ENCODE measurements at regions not wholly inside any gene's neighbourhood (a gene's known extent, or its start where the extent isn't known, plus 50 kb on each side); places are given as distances from the start of the nearest gene placed in this dataset.

DNA sequence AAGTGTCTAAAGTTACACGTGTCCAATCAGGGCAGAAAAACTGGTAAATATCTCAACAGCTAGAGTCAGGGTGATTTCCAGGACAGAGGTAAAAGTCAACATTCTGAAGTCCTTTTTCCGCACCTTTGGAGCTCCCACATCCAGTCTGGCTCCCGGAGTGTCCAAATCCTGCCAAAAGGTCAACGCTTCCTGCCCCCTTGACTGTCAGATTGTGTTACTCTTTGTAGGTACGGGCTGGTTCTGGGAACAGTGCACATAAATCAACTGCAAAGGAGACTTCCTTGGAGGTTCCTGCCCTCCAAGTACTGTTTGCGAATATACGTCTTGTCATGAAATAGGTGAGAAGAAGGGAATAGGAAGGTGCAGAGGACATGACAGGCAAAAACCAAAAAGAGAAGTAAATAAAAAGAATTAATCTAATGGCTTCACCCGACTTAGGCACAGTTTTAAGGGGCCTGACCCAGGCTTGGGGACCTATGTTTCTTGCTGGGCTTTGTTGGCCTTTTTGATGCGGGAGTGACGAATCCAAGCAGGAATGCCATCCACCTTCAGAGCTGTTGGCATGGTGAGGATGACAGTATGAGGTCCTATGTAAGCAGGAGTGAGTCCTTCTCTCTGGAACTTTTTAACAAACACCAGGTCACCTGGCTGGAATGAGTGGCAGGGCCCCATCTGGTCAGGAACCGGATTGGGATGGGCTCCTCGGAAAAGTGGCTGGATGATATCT lies 155.4 kb downstream of the TRIM27 start:
- no peak overlapping the region for H3K4me3 ChIP-seq (ENCODE audit: low read depth, low read length)
- POLR2A ChIA-PET, result no interaction called here
- H3K9me3 ChIP-seq (ENCODE audit: control insufficient read depth, insufficient read depth, low read length), result peaks cover 3% of the 10 kb centered on the region; the same call in 1 of the 2 replicates
- peaks cover 55% of the 10 kb centered on the region for H3K27me3 ChIP-seq (ENCODE audit: control insufficient read depth, insufficient read depth, low read length)
- TF ChIP-seq, protein P1, sequence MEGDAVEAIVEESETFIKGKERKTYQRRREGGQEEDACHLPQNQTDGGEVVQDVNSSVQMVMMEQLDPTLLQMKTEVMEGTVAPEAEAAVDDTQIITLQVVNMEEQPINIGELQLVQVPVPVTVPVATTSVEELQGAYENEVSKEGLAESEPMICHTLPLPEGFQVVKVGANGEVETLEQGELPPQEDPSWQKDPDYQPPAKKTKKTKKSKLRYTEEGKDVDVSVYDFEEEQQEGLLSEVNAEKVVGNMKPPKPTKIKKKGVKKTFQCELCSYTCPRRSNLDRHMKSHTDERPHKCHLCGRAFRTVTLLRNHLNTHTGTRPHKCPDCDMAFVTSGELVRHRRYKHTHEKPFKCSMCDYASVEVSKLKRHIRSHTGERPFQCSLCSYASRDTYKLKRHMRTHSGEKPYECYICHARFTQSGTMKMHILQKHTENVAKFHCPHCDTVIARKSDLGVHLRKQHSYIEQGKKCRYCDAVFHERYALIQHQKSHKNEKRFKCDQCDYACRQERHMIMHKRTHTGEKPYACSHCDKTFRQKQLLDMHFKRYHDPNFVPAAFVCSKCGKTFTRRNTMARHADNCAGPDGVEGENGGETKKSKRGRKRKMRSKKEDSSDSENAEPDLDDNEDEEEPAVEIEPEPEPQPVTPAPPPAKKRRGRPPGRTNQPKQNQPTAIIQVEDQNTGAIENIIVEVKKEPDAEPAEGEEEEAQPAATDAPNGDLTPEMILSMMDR (IDR thresholded peaks at IDR 0.05; ENCODE audit: low read depth, low read length), result no peak
- CTCF ChIA-PET, result no interaction called here
- DNase-seq (ENCODE audit: low read depth, low spot score), result no peak
- H3K27ac ChIP-seq (ENCODE audit: low read depth, low read length), result no peak overlapping the region

DNA sequence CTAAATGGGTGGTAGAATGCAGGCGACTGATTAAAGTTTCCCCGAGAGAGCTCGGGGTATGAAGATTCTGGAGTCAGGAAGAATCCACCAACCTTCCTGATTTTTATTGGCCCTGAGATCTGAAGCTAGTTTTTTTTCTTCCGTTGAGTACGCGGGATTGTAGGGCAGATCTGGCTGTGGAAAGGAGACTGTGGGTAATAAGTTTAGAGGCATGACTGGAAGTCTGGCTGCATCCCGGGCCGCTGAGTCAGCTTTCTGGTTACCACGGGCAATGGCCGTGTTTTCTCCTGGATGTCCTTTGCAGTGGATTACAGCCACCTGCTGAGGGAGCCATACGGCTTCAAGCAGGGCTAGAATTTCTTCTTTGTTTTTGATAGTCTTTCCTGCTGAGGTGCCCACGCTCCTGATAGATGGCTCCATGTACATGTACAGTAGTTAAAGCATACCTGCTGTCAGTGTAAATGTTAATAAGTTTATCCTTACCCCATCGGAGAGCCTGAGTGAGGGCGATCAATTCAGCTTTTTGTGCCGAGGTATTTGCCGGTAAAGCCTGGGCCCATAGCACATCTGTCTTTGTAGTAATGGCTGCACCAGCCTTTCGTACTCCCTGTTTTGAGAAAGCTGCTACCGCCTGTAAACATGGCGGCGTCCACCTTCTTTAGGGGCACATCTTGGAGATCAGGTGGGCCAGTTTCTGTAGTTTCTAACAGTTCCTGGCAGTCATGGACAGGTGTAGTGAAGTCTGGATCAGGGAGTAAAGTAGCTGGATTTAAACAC lies 154.0 kb downstream of the TRIM27 start:
- POLR2A ChIA-PET, result no interaction called here
- no peak for DNase-seq (ENCODE audit: low read depth, low spot score)
- Histone ChIP-seq H3K27ac (ENCODE audit: low read depth, low read length) (no peak overlapping the region), H3K27me3 (ENCODE audit: control insufficient read depth, insufficient read depth, low read length) (peaks cover 65% of the 10 kb centered on the region), H3K4me3 (ENCODE audit: low read depth, low read length) (no peak overlapping the region), H3K9me3 (ENCODE audit: control insufficient read depth, insufficient read depth, low read length) (no peaks in the 10 kb centered on the region)
- TF ChIP-seq, protein P1 (IDR thresholded peaks at IDR 0.05; ENCODE audit: low read depth, low read length), result 0 out of 2 replicates have a peak, but pooled peaks have one; percentile 6
- CTCF ChIA-PET, result no interaction called here

DNA sequence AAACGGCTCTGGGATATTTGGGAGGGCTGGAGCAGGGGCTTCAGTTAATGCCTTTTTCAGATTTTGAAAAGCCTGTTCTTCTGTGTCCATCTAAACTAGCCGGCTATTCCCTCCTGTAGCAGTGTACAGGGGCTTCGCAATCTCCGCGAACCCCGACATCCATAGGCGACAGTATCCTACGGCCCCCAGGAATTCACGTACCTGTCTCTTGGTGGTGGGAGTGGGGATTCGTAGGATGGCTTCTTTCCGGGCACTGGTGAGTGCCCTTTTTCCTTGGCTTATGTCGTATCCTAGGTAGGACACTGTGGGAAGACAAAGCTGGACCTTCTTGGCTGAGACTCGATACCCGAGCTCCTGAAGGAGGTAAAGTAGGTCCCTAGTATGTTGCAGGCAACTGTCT lies 153.1 kb downstream of the TRIM27 start:
- Histone ChIP-seq H3K9me3 (ENCODE audit: control insufficient read depth, insufficient read depth, low read length) (no peaks in the 10 kb centered on the region), H3K27me3 (ENCODE audit: control insufficient read depth, insufficient read depth, low read length) (peaks cover 66% of the 10 kb centered on the region), H3K4me3 (ENCODE audit: low read depth, low read length) (no peak overlapping the region), H3K27ac (ENCODE audit: low read depth, low read length) (no peak overlapping the region)
- ChIA-PET CTCF (no interaction called here), POLR2A (no interaction called here)
- TF ChIP-seq, protein P1 (IDR thresholded peaks at IDR 0.05; ENCODE audit: low read depth, low read length), result no peak
- DNase-seq (ENCODE audit: low read depth, low spot score), result no peak

DNA sequence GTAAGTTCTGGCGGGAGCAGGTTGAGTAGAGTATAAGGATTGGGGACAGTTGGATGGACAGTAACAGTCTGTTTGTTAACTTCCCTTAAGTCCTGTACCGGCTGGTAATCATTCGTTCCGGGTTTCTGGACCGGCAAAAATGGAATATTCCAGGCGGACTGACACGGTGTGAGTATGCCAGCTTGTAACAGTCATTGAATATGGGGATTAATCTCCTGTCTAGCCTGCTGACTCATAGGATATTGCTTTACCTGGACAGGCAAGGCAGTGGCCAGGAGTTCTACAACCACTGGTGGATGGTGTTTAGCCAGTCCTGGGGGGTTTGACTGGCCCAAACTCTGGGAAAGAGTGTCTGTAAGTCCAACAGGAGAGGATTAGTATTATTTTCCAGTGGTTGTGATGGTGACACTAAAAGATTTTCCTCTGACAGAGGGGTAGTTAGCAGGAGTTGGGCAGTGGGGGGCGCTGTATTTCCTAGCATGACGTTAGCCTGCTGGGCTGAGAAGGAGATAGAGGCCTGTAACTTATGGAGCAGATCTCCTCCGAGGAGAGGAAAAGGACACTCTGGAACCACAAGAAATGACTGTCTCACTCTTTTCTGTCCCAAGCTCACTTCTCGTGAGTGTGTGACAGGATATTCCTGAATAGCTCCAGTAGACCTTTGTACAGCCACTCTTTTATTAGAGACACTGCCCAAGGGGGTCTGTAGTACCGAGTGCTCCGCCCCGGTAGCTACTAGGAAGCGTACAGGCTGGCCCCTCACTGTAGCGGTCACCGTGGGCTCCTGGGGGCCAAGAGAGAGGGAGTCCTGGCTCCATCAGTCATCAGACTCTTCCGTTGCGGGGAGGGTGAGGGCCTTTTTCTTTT lies 152.2 kb downstream of the TRIM27 start:
- TF ChIP-seq, protein P1 (IDR thresholded peaks at IDR 0.05; ENCODE audit: low read depth, low read length), result no peak
- DNase-seq (ENCODE audit: low read depth, low spot score), result no peak
- H3K4me3 ChIP-seq (ENCODE audit: low read depth, low read length), result no peak overlapping the region
- no peak overlapping the region for H3K27ac ChIP-seq (ENCODE audit: low read depth, low read length)
- H3K27me3 ChIP-seq (ENCODE audit: control insufficient read depth, insufficient read depth, low read length), result peaks cover 69% of the 10 kb centered on the region
- no peaks in the 10 kb centered on the region for H3K9me3 ChIP-seq (ENCODE audit: control insufficient read depth, insufficient read depth, low read length)
- ChIA-PET CTCF (no interaction called here), POLR2A (no interaction called here)
